M059J (cell line): ENCODE measurements at regions not wholly inside any gene's neighbourhood (a gene's known extent, or its start where the extent isn't known, plus 50 kb on each side); places are given as distances from the start of the nearest gene placed in this dataset.
"Not testable (repeated sequence)": the region's sequence is repeated elsewhere in the genome, so short reads cannot be mapped to it uniquely, and the experiment has no call there.

Experiments
- DNase-seq: peaks from one replicate; pipeline ENCODE4 v3.0.0-alpha.2; 2012; ENCODE audit warnings: low read depth

DNA sequence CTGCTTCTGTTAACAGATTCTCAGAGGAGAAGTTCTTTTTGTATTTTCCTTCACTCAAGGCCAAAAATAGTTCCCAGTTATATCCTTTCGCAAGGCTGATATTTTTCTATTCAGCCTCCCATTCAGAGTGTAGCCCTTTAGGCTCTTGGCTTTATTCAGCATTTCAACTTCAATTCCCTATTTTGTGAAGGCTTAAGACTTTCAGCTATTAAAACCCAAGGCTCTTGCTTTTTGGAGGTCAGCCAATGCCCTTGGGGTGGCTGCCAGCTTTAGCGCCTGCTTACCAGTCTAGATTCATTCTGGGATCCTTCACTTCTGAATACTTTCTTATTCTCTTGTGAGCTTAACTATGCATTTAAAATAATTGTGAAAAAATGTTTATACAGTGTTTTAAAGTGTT is 57.3 kb upstream of the ADGRA3 start:
- DNase-seq: peak; percentile 28

DNA sequence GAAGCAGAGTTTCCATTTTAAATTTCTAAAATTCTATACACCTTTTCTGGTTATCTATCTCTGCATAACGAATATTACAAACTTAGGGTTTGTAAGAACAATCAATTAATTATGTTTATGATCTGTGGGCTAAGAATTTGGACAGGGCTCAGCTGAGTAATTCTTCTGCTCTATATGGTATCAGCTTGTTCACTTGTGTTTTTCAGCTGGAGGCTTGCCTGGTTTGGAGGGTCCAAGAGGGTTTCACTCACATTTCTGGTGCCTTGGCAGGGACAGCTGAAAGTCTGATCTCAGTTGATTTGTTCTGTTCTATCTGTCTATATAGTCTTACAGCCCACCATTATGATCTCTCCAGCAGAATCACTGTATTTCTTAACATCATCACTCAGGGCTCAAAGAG is 57.8 kb upstream of the ADGRA3 start:
- DNase-seq: no peak

DNA sequence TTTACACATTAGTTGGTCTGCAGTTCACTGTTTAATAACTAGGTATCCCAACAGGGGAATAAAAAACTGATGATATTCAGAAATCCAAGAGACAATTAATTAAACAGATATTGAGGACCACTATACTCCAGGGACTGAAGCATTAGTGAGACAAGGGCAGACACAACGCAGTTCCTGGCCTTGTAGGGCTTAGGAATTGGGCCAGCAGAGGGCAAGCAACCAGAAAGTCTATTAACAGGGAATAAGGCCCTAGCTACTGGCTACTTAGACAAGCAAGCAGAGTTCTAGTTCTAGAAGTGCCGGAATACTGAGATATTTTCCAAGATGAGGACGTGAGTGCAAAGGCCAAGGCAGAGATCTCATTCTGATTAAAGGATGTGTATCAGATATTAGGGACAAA is 58.6 kb upstream of the ADGRA3 start:
- no peak for DNase-seq

DNA sequence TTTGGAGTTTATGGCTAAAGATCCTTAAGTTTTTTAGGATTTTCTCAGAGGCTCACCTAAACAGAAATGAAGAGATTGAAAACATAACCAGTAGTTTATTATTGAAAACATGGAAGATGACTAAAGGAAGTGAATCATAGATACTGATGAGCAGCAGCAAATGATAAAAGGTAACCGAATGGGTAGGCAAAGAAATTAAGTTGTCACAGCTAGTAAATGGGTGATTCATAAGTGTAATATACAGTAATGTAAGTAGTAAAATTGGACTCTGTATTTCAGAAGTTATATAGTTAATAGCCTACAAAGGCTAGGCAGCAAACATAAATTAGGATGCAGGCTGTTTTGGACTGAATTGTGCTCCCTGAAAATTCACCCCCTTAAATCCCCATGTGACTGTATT is 59.0 kb upstream of the ADGRA3 start:
- DNase-seq: no peak

DNA sequence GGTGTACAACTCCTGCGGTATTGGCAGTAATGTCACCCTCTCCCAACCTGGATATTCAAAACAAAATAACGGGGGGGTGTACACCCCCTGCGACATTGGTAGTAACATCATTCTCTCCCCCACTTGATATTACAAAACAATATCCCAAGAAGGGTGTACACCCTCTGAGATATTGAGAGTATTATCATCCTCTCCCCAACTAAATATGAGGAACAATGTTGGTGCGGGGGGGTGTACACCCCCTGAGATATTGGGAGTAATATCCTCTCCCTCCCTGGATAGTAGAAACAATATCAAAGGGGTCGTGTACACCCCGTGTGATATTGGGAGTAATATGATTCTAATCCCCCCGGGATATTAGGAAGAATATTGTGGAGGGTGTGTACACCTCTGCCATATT is 71.4 kb upstream of the ADGRA3 start:
- no peak for DNase-seq

DNA sequence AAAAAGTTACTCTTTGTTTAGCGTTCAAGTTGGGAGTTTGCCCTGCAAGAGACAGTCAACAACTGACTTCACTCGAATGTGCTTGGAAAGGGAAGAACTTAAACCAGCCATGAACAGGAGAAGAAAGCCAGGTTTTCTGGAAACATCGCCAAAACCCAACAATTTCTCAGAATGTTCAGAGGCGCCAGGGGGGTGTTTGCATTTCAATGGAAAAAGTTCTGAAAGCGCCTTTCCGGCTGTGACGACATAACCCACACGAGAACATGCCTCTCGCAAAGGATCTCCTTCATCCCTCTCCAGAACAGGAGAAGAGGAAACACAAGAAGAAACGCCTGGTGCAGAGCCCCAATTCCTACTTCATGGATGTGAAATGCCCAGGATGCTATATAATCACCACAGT is 78.1 kb upstream of the ADGRA3 start:
- DNase-seq: no peak

DNA sequence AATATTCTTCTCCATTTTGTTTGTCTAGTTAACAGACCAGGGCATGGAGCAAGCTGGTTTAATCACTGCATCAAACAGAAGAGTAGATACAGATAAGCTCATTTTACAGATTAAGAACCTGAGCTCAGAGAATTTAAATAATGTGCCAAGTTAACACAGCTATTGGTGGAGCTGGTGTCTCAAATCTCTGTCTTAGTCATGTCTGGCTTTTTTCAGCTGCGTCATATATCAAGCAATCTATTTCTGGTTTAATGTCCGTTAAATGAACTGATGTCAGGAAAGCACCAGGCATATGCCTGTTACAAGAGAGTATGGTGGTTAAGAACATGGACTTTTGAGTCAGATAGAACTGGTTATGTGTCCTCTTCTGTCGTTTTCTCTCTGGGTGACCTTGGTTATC is 79.8 kb upstream of the ADGRA3 start:
- DNase-seq: no peak

DNA sequence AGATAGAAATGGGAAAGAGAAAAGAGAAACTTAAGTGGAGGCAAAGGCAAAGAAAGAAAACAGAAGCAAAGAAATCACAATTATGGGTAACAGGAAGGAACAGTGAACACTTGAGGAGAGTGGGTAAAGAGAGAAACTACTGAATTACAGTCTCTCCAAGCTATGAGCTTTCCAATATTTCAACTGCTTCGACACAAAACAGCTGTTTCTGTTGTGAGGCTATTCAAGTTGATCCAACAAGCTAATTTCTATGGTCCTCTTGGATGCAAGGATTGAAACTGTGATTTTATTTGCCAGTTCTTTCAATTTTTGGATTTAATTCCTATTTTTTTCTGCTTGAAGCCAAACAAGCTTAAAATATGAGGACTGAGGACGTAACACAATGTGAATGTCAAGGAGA is 80.5 kb upstream of the ADGRA3 start:
- no peak for DNase-seq

DNA sequence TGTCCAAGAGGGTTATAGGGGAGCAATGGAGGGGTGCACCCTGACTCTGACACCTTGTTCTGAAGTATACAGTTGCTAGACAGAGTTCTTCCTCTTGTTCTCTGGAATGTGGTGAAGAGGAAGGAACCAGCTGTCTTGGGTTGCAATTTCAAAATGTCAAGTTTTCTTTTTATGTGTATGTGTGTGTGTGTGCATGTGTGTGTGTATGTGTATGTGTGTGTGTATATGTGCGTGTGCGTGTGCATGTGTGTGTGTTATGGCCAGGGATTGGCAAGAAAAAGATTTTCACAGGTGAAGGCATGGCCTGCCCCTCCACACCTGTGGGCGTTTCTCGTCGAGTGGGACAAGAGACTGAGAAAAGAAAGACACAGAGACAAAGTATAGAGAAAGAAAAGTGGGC is 81.6 kb upstream of the ADGRA3 start:
- no peak for DNase-seq

DNA sequence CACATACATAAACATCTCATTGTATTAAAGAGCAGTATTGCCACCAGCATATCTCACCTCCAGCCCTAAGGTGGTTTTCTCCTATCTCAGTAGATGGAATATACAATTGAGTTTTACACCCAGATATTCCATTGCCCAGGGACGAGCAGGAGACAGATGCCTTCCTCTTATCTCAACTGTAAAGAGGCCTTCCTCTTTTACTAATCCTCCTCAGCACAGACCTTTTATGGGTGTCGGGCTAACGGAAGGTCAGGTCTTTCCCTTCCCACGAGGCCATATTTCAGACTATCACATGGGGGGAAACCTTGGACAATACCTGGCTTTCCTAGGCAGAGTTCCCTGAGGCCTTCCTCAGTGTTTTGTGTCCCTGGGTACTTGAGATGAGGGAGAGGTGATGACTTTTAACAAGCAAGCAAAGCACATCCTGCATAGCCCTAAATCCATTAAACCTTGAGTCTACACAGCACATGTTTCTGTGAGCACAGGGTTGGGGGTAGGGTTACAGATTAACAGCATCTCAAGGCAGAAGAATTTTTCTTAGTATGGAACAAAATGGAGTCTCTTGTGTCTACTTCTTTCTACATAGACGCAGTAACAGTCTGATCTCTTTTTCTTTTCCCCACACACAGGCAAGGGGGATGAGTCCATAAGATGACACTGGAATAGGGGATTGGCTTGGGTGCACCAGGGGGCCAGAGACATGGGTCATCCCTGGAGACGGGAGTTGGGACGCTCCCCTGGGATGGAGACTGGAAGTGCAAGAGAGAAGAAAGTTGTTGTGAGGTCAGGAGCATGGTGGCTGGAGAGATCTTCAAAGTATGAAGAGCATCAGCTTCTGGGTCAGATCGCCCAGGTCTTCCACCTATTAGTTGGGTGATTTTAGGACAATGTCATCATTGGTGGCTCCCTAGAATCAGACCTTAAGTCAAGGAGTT is 82.5 kb upstream of the ADGRA3 start:
- DNase-seq: not testable (repeated sequence)

DNA sequence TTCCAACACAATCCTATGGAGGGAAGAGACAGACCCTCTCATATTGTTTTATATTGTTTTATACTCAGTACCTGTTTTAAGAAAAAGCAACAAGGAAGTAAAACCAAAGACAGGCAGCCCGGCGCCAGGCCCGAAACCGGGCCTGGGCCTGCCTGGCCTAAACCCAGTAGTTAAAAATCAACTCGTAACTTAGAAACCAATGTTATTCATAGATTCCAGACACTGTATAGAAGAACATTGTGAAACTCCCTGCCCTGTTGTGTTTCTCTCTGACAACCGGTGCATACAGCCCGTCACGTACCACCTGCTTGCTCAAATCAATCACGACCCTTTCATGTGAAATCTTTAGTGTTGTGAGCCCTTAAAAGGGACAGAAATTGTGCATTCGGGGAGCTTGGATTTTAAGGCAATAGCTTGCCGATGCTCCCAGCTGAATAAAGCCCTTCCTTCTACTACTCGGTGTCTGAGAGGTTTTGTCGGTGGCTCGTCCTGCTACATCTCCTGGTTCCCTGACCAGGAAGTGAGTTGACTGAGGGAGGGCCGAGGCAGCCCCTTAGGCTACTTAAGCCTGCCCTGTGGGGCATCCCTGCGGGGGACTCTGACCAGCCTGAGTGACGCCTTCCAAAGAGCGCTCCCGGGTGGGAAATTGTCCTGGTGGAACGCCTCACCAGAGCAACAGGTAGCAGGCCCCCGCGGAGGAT is 83.5 kb upstream of the ADGRA3 start:
- not testable (repeated sequence) for DNase-seq

DNA sequence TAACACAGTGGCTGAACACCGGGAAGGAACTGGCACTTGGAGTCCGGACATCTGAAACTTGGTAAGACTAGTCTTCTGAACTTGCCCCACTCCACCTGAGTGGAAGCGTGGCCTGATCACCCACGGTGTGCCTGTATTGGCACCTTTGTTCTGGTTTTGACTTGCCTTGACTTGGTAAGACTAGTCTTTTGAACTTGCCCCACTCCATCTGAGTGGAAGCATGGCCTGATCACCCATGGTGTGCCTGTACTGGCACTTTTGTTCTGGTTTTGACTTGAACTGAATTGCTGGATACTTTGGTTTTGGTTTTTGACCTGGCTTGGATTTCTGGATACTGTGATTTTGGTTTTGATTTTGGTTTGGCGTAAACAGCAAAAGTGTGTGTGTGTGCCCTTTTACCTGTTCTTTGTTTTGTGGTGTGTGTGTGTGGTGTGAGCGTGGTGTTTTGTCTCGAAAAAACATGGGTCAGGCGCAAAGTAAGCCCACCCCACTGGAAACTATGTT is 84.1 kb upstream of the ADGRA3 start:
- DNase-seq: not testable (repeated sequence)

DNA sequence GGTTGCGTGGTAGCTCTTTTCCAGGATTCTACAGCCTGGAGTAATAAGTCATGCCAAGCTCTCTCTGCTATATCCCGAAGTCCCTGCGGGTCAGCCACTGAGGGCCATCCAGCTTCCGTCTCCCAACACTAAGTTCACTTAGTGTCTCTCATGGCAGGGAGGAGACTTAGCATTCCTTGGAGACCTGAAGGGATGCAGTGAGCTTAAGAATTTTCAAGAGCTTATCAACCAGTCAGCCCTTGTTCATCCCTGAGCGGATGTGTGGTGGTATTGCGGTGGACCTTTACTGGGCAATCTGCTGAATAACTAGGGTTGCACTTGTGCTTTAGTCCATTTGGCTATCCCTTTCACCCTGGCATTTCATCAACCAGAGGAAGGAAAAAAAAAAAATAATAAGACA is 85.8 kb upstream of the ADGRA3 start:
- not testable (repeated sequence) for DNase-seq

DNA sequence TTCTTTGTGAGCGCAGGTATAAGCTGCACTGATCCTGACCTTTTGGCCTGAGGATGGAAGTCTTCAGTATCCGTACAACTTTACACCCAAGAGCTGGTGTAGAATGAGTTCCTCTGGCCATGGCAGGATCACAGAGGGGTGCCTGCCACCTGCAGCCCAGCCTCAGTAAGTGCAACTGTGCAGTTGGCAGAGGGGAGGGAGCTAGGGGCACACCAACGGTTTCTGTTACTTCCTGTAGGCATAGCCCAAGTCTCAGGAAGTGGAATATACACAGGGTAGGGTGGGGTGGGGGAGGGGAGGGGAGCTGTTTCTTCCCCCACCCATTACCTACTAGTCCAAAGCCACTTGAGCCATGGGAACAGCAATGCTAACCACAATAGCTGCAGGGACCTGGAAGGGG is 85.4 kb upstream of the GBA3 start:
- DNase-seq: peak; percentile 59

DNA sequence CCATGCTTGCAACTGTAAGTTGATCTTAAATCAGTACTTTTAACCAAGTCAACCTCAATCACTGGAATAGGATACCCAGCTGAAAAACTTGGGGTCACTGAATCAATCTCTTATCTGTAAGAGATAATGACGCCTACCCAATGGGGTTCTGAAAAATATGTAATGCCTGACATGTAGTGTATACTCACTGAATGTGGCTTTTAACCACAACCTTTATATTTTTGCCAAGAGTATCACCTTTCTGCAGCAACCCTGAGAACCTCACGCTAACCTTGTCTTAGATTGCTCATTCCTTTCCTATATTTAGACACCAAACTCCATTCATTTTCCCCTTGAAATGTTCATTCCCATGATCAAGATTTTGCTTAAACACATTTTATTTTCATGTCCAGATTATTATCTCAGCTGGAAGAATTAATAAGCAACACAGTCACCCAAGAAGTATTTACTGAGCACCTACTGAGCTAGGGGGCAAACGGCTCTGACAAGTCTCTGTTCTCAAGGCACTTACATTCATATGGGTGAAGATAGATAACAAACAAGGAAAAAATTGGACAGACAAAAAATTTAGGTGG is 82.7 kb upstream of the GBA3 start:
- DNase-seq: not testable (repeated sequence)

DNA sequence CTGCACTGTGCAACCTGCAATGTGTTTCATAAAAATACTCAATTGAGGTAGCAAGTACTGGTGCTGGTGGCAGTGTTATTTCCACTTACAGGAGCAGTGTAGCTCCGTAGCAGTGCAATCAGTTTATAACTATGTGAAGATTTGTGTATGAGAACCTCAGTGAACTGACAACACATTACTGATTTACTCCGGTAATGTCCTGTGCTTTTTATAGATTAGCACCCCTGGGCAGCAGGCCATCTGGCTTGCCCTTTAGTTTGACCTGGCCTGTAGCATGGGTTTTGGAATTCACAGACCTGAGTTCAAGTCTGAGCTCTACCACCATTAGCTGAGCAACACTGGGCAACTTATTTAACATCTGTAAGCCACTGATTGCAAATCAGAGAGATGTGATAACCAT is 78.6 kb upstream of the GBA3 start:
- no peak for DNase-seq

DNA sequence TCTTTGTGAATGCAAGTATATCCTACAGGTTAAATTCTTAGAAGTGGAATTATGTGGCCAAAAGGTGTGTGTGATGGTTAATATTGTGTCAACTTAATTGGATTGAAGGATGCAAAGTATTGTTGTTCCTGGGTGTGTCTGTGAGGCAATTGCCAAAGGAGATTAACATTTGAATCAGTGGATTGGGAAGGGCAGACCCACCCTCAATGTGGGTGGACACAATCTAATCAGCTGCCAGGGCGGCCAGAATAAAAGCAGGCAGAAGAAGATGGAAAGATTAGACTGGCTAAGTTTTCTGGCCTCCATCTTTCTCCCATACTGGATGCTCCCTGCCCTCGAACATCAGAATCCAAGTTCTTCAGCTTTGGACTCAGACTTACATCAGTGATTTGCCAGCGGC is 76.2 kb upstream of the GBA3 start:
- DNase-seq: no peak

DNA sequence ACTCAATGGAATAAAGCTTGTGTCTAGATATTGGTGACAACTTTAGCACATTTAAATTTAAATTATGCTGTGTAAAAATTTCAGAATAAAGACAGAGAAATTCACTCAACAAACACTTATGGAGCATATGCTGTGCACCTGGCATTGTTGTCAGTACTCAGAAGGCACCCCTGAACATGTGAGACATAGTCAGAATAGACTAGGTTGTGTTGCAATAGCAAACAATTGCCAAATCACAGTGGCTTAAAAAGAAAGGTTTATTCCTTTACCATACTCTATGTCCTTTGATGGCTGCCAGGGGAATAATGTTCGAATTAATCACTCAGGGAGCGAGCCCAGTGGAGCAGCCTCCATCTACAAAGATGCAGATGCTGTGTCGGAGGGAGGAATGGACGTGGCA is 72.6 kb upstream of the GBA3 start:
- DNase-seq: not testable (repeated sequence)

DNA sequence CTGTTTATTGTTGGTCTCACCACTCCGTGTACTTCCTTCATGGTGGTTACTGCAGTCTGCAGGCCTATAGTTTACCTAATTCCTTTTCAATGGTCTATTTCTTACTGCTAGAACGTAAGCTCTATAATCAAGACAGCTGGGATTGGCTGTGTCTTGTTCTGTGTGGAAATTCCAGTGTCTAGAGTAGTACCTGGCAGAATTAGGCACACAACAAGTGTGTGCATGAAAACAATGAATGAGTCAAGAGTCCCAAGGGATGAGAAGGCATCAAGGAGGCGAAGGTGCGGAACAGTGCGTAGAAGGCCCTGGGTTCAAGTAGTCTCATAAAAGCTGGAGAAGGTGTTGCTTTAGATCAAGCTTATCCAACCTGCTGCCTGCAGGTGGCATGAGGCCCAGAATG is 70.8 kb upstream of the GBA3 start:
- not testable (repeated sequence) for DNase-seq

DNA sequence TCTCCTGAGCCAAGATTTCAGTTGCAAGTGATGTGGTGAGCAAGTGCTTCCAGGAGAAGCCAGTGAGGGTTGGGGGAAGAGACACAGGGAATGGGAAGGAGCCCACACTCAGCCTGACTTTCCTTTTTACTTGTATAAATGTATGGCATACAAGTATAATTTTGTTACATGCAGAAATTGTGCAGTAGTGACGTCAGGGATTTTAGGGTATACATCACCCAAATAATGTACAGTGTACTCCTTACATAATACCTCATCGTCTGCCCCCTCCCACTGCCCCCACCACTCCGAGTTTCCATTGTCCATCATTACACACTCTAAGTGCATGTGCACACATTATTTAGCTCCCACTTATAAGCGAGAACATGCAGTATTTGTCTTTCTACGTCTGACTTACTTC is 68.7 kb upstream of the GBA3 start:
- not testable (repeated sequence) for DNase-seq

DNA sequence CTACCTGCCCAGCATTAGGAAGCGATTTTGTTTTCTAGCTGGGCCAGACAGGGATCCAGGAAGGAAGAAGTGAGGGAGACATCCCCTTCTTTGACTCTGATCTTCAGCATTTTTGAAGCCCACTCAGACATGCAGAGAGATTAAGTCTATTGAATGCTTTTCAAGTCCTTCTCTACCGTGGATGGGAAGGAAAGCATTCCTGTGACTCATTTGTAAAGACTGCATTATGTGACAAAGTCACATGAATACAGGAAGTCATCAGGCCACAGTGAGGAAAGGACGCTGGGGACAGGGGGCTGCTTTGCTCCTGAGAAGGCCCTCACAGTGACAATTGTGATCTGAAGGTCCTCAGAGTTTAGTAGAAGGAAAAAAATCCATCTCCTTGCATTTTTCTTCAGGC is 67.4 kb upstream of the GBA3 start:
- peak; percentile 25 for DNase-seq

DNA sequence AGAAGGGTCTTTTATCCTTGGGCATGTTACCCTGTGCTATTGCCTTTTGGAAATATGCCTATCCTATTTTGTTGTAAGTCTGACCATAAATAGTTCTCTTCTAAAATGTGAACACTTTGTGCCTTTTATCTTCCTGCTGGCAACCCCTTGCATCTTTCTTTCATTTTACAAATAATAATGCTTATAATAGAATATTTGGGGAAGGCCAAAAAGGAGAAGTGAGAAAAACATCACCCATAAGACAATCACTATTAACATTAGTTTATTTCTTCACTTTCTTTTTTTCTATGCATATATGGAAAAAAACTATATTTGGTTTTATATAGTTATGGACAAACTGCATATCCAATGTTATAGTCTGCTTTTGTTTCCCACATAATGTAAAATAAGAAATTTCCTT is 64.9 kb upstream of the GBA3 start:
- not testable (repeated sequence) for DNase-seq
